ENCODE measurements at regions not wholly inside any gene's neighbourhood (a gene's known extent, or its start where the extent isn't known, plus 50 kb on each side); places are given as distances from the start of the nearest gene placed in this dataset.
A peak's percentile ranks its signal among the peaks of the same experiment; 100 is the strongest.

- H2AFZ ChIP-seq (ENCODE audit: low read depth, low read length) = no peak overlapping the region
These were observed 64.4 kb upstream of the TPM1 start for GRCh38 chr15:62977952-62978811.

GRCh38 chr15:62979252-62979651, 63.3 kb upstream of the TPM1 start:
- DNase-seq (ENCODE audit: low read depth) (peak; percentile 86), FAIRE-seq (no peak)
- peaks cover 30% of the 10 kb centered on the region for H3K4me1 ChIP-seq (ENCODE audit: insufficient read depth, low read length)
- no peak overlapping the region for H3K4me3 ChIP-seq (ENCODE audit: insufficient read depth, low read depth, low read length)
- no peaks in the 10 kb centered on the region for H3K9me3 Mint-ChIP-seq (ENCODE audit: unreplicated experiment)
- H3K27ac ChIP-seq (ENCODE audit: low read depth, low read length) = peak overlapping the region; percentile 54
- H3K79me2 ChIP-seq (ENCODE audit: insufficient read depth, low read length) = no peaks in the 10 kb centered on the region
- H3K27me3 ChIP-seq (ENCODE audit: insufficient read depth, low read length) = no peaks in the 10 kb centered on the region
- peak overlapping the region; percentile 99 for H3K27ac Mint-ChIP-seq (ENCODE audit: unreplicated experiment)
- no peak overlapping the region for H3K4me3 Mint-ChIP-seq (ENCODE audit: unreplicated experiment)
- H3K36me3 ChIP-seq (ENCODE audit: insufficient read depth, low read length) = no peaks in the 10 kb centered on the region
- H3K27me3 Mint-ChIP-seq (ENCODE audit: low read depth, unreplicated experiment) = no peaks in the 10 kb centered on the region
- H4K20me1 ChIP-seq (ENCODE audit: insufficient read depth, low read length) = no peaks in the 10 kb centered on the region
- no peak overlapping the region for H3K4me2 ChIP-seq (ENCODE audit: low read length)
- no peak overlapping the region for H2AFZ ChIP-seq (ENCODE audit: low read depth, low read length)
- peak overlapping the region; percentile 24 for H3K9ac ChIP-seq (ENCODE audit: low read length)
- TF ChIP-seq CTCF (IDR thresholded peaks at IDR 0.05; ENCODE audit: insufficient read depth, low read depth, low read length) (no peak), EZH2 (IDR thresholded peaks at IDR 0.05; ENCODE audit: insufficient read depth, low read length) (no peak)
- peaks cover 35% of the 10 kb centered on the region for H3K4me1 Mint-ChIP-seq (ENCODE audit: low read depth, unreplicated experiment)
- H3K9me3 ChIP-seq (ENCODE audit: insufficient read depth, low read depth, low read length) = no peaks in the 10 kb centered on the region
- no peaks in the 10 kb centered on the region for H3K36me3 Mint-ChIP-seq (ENCODE audit: low read depth, unreplicated experiment)

More at GRCh38 chr15:62977952-62978811, 64.4 kb upstream of the TPM1 start:
- Histone ChIP-seq H3K36me3 (ENCODE audit: insufficient read depth, low read length) (no peaks in the 10 kb centered on the region), H3K27me3 (ENCODE audit: insufficient read depth, low read length) (no peaks in the 10 kb centered on the region), H4K20me1 (ENCODE audit: insufficient read depth, low read length) (no peaks in the 10 kb centered on the region), H3K27ac (ENCODE audit: low read depth, low read length) (peak overlapping the region; percentile 54), H3K9ac (ENCODE audit: low read length) (peak overlapping the region; percentile 24), H3K9me3 (ENCODE audit: insufficient read depth, low read depth, low read length) (no peaks in the 10 kb centered on the region), H3K4me3 (ENCODE audit: insufficient read depth, low read depth, low read length) (no peak overlapping the region), H3K4me1 (ENCODE audit: insufficient read depth, low read length) (peaks cover 30% of the 10 kb centered on the region), H3K79me2 (ENCODE audit: insufficient read depth, low read length) (no peaks in the 10 kb centered on the region), H3K4me2 (ENCODE audit: low read length) (no peak overlapping the region)
- FAIRE-seq (peak; percentile 23), DNase-seq (ENCODE audit: low read depth) (peak; percentile 70)
- H3K4me3 Mint-ChIP-seq (ENCODE audit: unreplicated experiment) = no peak overlapping the region
- no peaks in the 10 kb centered on the region for H3K36me3 Mint-ChIP-seq (ENCODE audit: low read depth, unreplicated experiment)
- peak overlapping the region; percentile 99 for H3K27ac Mint-ChIP-seq (ENCODE audit: unreplicated experiment)
- H3K27me3 Mint-ChIP-seq (ENCODE audit: low read depth, unreplicated experiment) = no peaks in the 10 kb centered on the region
- no peak for TF ChIP-seq CTCF (IDR thresholded peaks at IDR 0.05; ENCODE audit: insufficient read depth, low read depth, low read length)
- TF ChIP-seq EZH2 (IDR thresholded peaks at IDR 0.05; ENCODE audit: insufficient read depth, low read length) = no peak
- peaks cover 36% of the 10 kb centered on the region for H3K4me1 Mint-ChIP-seq (ENCODE audit: low read depth, unreplicated experiment)
- no peaks in the 10 kb centered on the region for H3K9me3 Mint-ChIP-seq (ENCODE audit: unreplicated experiment)

DNA sequence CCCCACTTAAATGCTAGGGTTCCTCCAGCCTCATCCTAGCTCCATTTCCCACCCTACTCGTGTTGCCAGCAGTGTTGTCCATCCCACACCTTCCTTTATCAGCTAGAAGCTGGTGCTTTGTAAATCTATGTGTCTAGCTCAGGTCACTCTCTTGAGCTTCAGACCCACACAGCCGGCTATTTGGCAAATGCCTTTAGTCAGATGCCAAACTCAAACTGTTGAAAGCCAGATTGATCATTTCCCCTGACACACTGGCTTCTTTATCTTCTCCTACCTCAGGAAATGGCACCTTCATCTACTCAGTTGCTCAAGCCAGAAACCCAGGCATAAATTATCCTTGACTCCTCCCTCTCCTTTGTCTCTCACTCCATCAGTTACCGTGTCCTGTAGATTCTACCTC, 61.5 kb upstream of the TPM1 start:
- H3K9me3 ChIP-seq (ENCODE audit: insufficient read depth, low read depth, low read length) = no peaks in the 10 kb centered on the region
- peaks cover 28% of the 10 kb centered on the region for H3K4me1 ChIP-seq (ENCODE audit: insufficient read depth, low read length)
- H3K4me2 ChIP-seq (ENCODE audit: low read length) = no peak overlapping the region
- H3K36me3 ChIP-seq (ENCODE audit: insufficient read depth, low read length) = no peaks in the 10 kb centered on the region
- Mint-ChIP-seq H3K9me3 (ENCODE audit: unreplicated experiment) (no peaks in the 10 kb centered on the region), H3K4me1 (ENCODE audit: low read depth, unreplicated experiment) (peaks cover 37% of the 10 kb centered on the region), H3K4me3 (ENCODE audit: unreplicated experiment) (no peak overlapping the region), H3K27ac (ENCODE audit: unreplicated experiment) (no peak overlapping the region), H3K36me3 (ENCODE audit: low read depth, unreplicated experiment) (no peaks in the 10 kb centered on the region), H3K27me3 (ENCODE audit: low read depth, unreplicated experiment) (no peaks in the 10 kb centered on the region)
- no peak overlapping the region for H2AFZ ChIP-seq (ENCODE audit: low read depth, low read length)
- no peaks in the 10 kb centered on the region for H3K79me2 ChIP-seq (ENCODE audit: insufficient read depth, low read length)
- FAIRE-seq = no peak
- no peaks in the 10 kb centered on the region for H3K27me3 ChIP-seq (ENCODE audit: insufficient read depth, low read length)
- H3K27ac ChIP-seq (ENCODE audit: low read depth, low read length) = no peak overlapping the region
- TF ChIP-seq CTCF (IDR thresholded peaks at IDR 0.05; ENCODE audit: insufficient read depth, low read depth, low read length) (no peak), EZH2 (IDR thresholded peaks at IDR 0.05; ENCODE audit: insufficient read depth, low read length) (no peak)
- no peaks in the 10 kb centered on the region for H4K20me1 ChIP-seq (ENCODE audit: insufficient read depth, low read length)
- H3K9ac ChIP-seq (ENCODE audit: low read length) = no peak overlapping the region
- H3K4me3 ChIP-seq (ENCODE audit: insufficient read depth, low read depth, low read length) = no peak overlapping the region
- no peak for DNase-seq (ENCODE audit: low read depth)
